NCI-H2171 (cell line): ENCODE measurements at regions not wholly inside any gene's neighbourhood (a gene's known extent, or its start where the extent isn't known, plus 50 kb on each side); places are given as distances from the start of the nearest gene placed in this dataset.
"Not testable (repeated sequence)": the region's sequence is repeated elsewhere in the genome, so short reads cannot be mapped to it uniquely, and the experiment has no call there.

ENCODE experiments used
- DNase-seq: peaks from one replicate; lab custom pipeline; 2025; lab: John Stamatoyannopoulos, UW

- DNase-seq, result no peak
Observed at GRCh38 chr18:78814766-78815165, 164.9 kb upstream of the SALL3 start.

GRCh38 chr18:78816114-78816513 is 163.5 kb upstream of the SALL3 start:
- no peak for DNase-seq

GRCh38 chr18:78816916-78817315 is 162.7 kb upstream of the SALL3 start:
- no peak for DNase-seq

GRCh38 chr18:78818495-78818894 is 161.1 kb upstream of the SALL3 start:
- no peak for DNase-seq

- no peak for DNase-seq
Observed at GRCh38 chr18:78818961-78819360, 160.7 kb upstream of the SALL3 start.

GRCh38 chr18:78820161-78820834 is 159.3 kb upstream of the SALL3 start:
- no peak for DNase-seq

GRCh38 chr18:78821396-78821795 is 158.2 kb upstream of the SALL3 start:
- DNase-seq, result no peak

GRCh38 chr18:78822171-78822948 is 157.3 kb upstream of the SALL3 start:
- no peak for DNase-seq

- DNase-seq, result no peak
Observed at GRCh38 chr18:78822949-78823285, 156.7 kb upstream of the SALL3 start.

GRCh38 chr18:78825168-78825567 is 154.4 kb upstream of the SALL3 start:
- DNase-seq, result no peak

GRCh38 chr18:78826631-78827030 is 153.0 kb upstream of the SALL3 start:
- DNase-seq, result no peak

GRCh38 chr18:78827141-78827540 is 152.5 kb upstream of the SALL3 start:
- no peak for DNase-seq

GRCh38 chr18:78828131-78828530 is 151.5 kb upstream of the SALL3 start:
- DNase-seq, result no peak

- DNase-seq, result not testable (repeated sequence)
Observed at GRCh38 chr18:78829026-78829425, 150.6 kb upstream of the SALL3 start.

GRCh38 chr18:78830161-78830560 is 149.5 kb upstream of the SALL3 start:
- no peak for DNase-seq

GRCh38 chr18:78830826-78831225 is 148.8 kb upstream of the SALL3 start:
- DNase-seq, result no peak

GRCh38 chr18:78831603-78832002 is 148.0 kb upstream of the SALL3 start:
- no peak for DNase-seq

GRCh38 chr18:78833833-78834232 is 145.8 kb upstream of the SALL3 start:
- DNase-seq, result no peak

- no peak for DNase-seq
Observed at GRCh38 chr18:78836838-78837237, 142.8 kb upstream of the SALL3 start.

- no peak for DNase-seq
Observed at GRCh38 chr18:78837754-78838153, 141.9 kb upstream of the SALL3 start.

- no peak for DNase-seq
Observed at GRCh38 chr18:78838183-78838582, 141.4 kb upstream of the SALL3 start.

GRCh38 chr18:78849046-78849445 is 130.6 kb upstream of the SALL3 start:
- no peak for DNase-seq

- no peak for DNase-seq
Observed at GRCh38 chr18:78849458-78849857, 130.2 kb upstream of the SALL3 start.

- no peak for DNase-seq
Observed at GRCh38 chr18:78853341-78853740, 126.3 kb upstream of the SALL3 start.
